ENCODE measurements at regions not wholly inside any gene's neighbourhood (a gene's known extent, or its start where the extent isn't known, plus 50 kb on each side); places are given as distances from the start of the nearest gene placed in this dataset.

DNA sequence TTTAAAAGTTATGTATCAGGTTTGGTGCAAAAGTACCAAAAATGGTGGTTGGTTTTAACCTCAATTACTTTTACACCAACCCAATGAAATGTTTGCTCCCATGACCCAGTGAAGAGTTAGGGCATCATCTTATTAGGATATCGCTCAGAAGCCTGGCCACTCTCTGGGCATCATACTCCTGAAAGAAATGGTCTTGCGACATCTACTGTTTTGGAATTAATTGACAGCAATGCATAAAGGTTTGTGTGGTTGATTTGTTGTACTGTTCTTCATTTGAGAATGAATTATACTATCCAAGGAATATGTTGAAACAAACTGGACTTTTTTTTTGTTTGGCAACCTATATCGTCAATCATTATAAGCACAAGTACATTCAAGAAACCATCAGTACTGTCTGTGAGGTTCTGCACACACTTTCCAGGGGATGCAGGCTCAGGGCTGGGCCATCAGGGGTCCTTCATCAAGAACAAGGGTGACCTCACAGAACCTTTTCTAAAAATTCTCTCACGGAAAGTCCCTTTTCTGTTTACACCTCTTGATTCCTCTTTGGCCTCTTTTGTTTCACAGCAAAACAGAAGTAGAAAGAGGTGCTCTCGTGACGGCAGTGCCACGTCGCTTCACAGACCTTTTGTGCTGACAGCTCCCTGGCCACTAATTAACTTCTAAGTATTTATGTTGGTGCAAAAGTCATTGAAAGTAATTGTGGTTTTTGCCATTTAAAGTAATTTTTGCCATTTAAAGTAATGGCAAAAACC, 117.2 kb upstream of the KLF6 start:
- peak; percentile 34 for DNase-seq (ENCODE audit: low read depth)

DNA sequence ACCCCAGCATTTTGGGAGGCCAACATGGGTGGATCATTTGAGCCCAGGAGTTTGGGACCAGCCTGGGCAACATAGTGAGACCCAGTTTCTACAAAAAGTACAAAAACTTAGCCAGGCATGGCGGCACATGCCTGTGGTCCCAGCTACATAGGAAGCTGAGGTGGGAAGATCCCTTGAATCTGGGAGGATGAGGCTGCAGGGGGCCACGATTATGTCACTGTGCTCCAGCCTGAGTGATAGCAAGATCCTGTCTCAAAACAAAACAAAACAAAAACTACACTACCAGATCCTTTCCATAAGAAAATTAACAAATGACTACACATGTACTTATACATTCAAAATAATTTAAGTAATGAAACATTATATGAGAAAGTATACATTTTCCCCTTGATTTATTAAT, 116.4 kb upstream of the KLF6 start:
- DNase-seq (ENCODE audit: low read depth): no peak

DNA sequence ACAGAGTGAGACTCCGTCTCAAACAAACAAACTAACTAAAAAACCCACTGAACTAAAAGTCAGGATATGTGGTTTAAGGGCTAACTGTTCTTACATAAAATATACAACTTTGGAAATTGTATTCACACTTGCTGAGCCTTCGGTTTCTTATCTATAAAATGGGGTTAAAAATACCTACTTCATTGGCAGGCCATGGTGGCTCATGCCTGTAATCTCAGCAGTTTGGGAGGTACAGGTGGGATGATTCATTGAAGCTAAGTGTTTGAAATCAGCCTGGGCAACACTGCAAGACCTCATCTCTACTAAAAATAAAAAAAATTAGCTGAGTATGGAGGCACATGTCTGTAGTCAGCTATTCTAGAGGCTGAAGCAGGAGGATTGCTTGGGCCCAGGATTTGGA, 115.4 kb upstream of the KLF6 start:
- no peak for DNase-seq (ENCODE audit: low read depth)

DNA sequence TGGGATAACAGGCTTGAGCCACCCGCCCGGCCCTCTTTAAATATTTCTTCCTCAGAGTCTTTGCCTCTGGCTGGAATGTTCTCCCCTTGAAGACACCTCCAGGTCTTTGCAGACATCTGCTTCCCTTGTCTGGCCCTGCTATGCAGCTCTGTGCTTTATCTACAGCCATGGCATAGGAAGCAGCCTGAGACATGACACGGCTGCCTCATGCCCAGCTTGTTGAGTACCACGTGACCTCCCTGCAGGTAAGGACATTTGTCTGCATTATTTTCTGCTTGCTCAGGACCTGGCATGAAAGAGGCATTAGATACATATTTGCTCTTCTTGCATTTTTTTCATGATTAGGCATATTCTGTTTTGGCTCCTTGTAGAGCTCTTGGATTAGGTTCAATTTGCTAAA, 113.8 kb upstream of the KLF6 start:
- no peak for DNase-seq (ENCODE audit: low read depth)

DNA sequence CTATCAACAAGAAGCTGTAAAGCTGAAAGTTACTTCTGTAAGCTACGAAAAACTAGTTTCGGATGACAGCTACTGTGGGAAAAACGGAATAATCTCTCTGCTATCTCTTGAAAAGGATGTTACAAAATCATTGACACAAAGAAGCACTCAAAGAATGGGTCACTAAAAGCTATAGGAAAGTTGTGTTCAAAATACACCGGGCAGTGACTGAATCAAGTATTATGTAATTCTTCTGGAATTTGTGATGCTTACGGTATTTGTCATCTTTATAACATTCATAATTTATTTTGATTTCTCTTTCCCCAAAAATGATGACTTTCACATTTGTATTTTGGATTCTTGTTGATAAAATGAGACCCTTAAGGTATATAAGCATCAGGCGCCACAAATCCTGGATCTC, 112.1 kb upstream of the KLF6 start:
- no peak for DNase-seq (ENCODE audit: low read depth)

DNA sequence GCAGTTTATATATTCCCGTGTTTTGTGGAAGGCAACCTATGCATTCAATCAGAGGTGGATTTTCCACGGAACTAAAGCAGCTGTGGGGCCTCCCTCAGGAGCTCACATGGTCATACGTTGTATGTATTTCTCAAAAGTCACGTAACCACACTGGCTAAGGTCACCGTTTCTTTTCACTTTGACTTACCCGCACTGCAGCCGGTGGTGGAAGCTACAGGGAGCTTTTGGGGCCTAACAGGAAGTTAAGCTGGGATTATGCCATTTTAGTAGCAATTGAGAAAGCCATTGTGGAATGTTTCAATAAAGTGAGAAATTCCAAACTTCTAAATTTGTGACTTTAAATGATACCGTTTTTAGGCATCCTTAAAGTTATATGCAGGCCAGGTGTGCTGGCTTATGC, 111.2 kb upstream of the KLF6 start:
- no peak for DNase-seq (ENCODE audit: low read depth)

DNA sequence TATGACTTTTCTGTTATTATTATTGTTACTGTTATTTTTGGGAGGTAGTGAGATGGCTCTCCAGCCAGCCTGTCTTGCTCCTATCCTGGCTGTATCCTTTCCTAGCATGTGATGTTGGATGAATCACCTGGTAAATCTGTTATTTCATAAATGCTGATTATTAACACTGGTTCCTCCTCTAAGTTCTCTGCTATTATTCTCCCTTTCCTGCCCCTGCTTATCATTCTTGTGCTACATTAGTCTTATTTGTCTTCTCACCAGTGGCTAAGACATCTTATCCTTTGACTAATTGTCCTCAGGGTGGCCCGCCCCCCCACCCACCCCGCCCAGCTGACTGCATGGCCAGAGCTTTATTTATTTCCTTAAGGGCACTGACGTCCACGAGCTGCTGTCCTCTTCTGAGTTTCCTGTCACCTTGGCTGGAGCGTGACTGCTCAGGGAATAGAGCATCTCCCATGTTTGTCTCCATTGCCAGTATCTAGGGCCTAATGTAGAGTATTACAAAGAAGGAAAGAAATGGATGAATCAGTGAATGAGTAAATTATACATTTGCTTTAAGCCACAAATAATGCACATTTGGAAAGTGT, 110.1 kb upstream of the KLF6 start:
- no peak for DNase-seq (ENCODE audit: low read depth)

DNA sequence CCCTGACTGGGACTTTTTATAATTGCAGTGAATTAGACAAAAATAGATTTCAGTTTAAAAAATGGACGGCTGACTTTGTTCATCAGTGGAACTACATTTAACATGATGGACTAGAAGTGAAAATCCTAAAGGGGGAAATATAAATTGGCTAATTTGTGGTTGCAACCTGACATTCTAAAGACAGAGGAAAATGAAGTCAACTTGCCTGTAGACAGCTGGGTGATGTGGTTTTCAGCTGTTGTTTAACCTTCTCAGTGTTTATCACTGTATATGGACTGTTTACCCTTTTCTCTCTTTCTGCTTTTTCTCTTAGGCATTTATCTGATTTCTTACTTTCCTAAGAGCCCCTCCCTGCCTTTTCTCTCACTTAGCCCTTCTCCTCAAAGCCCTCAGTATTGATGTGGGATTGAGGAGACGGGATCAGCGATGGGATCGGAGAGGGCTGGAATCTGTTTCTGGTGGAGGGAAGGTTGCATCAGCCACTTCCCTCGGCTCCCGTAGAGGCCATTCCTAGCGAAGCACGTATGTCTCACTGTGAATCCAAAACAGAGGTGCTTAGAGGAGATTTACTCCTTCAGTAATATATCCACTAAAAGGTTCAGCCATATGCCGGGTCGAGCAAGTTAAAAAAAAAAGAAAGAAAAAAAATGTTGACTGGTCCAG, 109.0 kb upstream of the KLF6 start:
- no peak for DNase-seq (ENCODE audit: low read depth)

DNA sequence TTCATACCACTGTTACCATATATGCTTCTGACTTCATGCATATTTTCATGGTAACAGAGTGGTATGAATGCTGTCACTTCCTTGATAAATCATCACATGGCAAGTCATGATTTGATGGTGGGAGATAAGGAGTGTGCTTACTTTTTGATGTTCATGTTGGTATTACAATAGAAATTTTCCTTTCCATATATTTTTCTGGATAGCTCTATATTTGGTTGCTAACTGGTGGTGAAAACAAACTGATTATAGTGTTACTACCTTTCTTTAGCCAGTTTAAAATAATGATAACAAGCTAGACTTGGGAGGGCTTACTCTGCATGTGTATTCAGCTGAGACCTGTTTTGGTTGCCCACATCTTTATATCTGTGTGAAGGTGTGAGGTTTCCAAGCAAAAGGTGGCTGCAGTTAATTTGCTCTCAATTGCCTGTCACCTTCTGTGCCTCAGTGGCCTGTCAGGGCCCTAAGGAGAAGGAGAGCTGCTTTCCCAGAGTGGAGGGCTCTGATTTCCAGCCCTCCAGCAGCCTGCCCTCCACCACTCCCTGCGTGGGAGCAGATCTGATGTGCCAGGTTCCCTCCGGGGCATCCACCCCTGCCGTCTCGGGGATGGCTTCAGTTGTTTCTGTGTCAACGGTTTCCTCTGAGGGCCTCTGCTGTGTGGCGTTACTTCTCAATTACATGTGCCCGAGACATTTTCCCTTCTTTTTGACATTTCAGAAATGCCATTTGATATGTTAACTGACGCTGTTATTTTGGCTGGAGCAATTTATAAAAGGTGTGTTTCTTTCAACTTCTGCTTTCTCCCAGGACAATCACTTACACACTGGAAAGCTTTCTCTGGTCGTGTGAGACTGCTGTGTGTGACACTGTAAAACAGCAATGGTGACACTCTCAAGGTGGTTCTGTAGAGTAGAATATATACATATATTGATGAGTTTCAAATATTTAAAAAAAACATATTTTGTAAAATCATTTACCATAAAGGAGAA, 107.7 kb upstream of the KLF6 start:
- DNase-seq (ENCODE audit: low read depth): no peak

DNA sequence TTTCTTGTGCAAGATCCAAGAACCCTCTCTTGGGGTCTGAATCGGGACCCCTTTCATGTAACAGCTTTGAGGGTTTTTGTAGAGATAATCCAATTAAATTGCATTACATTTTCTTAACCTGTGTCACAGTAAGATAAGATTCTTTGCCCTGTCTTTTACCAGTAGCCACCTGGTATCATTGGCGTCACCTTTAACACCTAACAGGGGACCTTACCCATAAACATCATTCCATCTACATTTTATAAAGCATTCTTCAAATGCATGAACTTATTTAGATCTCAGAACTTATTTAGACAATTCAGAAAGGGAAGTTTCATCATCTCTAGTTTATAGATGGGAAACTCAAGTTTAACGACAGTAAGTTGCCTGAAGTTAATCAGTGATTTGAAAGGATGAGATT, 106.4 kb upstream of the KLF6 start:
- DNase-seq (ENCODE audit: low read depth): no peak

DNA sequence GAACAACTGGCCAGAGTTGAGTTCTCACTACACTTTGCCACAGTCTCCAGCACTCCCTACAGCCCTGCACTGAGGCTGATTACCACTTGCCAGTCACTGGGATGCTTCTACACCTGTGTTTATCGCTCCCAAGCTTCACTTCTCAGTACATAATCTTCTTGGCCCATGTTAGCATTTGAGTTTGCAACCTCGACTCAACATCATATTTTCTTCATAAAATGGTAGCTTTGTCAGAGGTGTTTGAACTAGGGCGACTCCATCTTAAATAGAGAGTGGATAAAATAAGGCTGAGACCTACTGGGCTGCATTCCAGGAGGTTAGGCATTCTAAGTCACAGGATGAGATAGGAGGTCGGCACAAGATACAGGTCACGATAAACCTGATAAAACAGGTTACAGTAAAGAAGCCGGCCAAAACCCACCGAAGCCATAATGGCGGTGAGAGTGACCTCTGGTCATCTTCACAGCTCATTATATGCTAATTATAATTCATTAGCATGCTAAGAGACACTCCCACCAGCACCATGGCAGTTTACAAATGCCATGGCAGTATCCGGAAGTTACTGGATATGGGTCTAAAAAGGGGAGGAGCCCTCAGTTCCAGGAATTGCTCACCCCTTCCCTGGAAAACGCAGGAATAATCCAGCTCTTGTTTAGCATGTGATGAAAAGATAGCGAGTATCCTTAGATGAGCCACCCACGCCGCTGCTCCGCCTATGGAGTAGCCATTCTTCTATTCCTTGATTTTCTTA, 105.8 kb upstream of the KLF6 start:
- no peak for DNase-seq (ENCODE audit: low read depth)

DNA sequence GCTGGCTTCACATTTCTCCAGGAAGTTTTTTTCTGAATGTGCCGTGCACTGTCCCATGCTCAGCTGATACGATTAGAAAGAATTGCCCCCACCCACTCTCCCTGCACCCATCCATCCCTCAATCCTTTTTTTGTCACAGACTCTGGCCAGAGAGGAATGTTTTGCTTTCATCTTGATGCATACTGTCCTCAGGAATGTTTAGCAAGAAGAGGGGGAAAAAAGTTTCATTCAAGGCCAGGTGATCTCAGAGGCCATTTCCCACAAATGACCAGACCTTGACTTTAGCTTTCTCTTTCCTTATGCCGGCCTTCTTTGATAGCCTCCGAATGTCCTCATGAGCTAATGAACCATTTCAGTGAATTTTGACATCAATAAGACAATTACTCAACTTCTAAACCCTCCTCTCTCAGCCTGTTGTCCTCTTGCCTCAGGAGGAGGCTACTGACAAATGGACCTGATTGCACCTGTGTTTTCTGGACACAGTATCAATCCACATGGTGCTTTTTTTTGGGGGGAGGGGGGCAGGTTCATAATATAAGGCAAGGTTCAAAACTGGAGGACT, 105.0 kb upstream of the KLF6 start:
- no peak for DNase-seq (ENCODE audit: low read depth)

DNA sequence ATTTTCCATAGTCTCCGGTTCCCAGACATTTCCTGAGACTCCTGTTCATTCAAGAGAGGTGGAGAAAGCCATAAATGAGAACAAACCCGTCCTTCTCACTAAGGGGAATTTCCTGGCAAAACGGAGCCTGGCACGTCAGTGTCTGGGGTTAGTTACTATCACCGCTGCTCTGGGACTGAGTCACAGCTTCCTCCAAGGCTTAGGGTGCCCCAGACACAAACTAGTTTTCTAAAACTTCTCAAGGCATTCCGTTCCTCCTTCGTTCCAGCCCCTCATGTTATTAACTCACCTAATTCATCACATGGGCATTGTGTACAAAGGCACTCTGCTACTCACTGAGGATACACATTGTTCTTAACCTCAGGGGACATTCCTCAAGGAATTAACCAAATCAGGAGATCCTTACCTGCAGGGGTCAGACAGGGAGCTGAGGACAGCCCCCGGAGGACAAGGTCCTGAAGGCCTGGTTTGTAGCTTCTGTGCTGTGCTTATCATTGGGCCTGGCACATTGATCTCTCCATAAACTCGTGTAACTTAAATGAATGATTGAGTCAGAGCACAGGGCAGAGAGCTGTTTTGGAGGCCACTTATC, 103.0 kb upstream of the KLF6 start:
- DNase-seq (ENCODE audit: low read depth): peak; percentile 65

DNA sequence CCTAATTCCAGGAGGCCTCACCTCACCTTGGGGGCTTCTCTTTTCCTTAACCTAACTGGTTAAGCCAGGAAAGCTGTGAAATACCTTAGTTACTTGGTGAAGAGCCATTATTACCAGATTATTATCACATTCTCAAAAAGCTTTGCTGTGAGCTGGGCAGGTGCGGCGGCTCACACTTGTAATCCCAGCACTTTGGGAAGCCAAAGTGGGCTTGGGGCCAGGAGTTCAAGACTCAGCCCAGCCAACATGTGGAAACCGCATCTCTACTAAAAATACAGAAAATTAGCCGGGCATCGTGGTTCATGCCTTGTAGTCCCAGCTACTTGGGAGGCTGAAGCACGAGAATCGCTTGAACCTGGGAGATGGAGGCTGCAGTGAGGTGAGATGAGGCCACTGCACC, 102.4 kb upstream of the KLF6 start:
- no peak for DNase-seq (ENCODE audit: low read depth)

DNA sequence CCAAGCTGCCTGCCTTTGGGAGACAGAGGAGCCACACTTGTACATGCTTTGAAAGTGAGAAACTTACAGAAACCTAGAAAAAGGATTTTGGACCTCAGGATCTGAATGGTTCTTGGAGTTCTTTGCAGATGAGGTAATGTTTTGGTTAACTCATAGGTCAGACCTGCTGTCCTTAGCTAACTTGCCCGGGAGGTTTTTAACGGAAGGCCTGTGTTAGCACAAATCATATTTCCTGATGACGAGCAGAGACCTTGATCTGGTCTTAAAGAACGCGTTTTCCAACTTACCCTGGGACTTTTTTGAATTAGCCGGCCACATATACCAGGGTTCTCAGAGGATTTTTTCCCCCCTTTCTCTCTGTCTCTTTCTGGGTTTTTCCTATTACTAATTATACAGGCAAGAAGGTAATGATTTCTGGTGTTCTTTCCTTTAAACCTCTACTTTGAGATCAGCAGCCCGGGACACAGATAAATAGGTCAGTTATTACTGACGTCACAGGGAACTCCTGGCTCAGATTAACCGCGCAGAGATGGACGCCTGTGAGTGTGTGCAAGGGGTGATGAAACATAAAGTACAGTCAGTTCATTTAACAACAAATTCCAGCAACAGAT, 101.7 kb upstream of the KLF6 start:
- no peak for DNase-seq (ENCODE audit: low read depth)

DNA sequence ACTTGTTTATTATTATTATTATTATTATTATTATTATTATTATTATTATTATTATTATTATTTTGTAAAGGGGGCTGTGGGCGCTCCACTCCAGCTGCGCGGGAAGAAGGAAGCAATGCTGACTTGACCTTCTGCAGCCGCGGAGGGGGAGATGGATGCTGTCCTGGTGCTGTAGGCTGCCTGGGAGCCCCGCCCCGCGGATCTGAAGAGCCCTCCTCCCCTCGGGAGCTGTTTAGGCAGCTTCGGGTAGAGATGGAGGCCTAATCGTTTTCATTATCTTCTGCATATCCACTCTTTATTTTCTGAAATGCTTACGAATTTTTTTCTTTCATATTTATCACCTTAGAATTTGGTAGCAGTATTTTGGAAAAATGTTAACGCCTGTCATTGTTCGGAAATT, 101.2 kb upstream of the KLF6 start:
- no peak for DNase-seq (ENCODE audit: low read depth)

DNA sequence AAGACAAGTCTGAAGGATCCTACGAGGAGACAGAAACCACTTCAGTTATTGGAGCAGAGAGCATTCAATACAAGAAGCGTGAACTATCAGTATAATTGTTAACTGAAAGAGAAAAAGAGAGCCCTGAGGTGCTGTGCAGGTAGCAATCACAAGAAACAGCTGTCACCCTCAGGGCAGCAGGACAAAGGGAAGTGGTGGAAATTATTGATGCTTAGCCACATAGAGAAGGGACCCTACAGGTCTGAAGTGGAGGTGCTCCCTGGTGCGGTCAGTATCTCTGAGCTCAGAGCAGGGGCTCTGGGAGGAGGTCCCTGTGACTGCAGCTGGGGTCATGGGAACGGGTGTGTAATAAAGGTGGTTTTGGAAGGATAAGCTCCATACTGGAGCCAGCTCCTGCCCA, 97.8 kb upstream of the KLF6 start:
- no peak for DNase-seq (ENCODE audit: low read depth)

DNA sequence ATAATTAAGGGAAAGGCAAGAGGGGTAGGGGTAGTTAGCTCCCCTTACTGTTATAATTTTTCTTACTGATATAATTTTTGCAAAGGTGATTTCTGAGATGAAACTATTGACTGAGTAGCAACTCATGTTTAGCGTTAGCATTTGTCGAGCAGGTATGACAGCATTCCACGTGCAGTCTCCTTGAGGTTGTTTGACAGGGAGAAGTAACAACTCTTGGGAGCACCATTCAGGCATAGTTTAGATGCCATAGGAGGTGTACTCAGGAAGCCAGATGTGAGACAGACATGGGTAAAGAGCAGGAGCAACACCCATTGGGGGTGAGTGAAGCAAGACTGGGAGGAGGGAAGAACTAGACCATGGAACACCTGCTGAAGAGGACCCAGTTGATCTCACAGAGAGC, 96.6 kb upstream of the KLF6 start:
- DNase-seq (ENCODE audit: low read depth): no peak

DNA sequence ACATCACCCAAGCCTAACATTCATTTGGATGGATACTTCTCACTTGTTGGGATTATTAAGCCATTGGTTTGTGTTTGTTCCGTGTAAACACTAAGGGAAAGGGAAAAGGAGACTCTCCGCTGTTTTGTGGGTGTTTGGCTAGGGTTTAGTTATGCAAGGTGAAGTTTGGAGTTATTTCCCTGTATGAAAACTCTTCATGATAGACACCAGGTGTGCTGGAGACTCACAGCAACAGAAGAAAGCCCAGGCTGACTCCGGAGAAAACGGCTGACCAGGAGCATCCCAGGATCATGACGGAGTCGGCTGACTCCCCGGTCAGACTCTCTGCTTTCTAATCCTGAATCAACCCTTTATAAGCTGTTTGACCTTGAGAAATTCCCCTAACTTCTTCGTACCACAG, 94.1 kb upstream of the KLF6 start:
- no peak for DNase-seq (ENCODE audit: low read depth)

DNA sequence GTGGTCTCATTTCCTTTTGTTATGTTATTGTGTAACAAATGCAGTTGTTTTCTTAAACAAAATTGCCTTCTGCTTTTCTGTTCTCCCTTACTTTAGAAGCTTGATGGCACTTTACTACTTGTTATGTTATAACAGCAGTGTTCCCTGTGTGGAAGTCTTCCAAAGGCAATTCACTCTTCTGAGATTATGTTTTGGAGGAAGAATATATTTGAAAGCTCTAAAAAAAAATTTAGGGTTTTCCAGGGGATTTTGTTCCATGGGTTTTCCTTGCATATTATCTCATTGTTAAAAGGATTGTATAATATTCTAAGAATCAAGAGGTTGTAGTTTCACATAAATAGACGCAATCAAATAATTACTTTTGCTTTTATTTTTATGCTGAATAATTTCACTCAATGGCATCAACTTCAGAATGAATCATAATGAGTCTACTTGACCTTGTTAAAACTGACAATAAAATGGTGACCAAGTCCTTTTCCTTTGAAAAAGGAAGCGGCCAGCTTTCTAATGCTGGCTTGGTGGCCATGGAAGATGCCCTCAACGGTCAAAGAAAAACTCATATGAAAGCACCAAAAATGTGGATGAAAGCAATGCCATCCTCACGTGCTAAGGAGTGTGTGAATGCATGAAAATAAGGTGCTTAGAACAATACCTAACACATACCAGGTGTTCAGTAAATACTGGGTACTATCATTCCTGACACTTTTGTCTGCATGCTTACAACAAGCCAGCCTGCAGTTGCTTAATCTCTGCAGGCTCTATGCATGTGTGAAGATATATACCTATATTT, 92.4 kb upstream of the KLF6 start:
- DNase-seq (ENCODE audit: low read depth): no peak

Measured in activated T-helper 9 cell treated with anti-CD3 and anti-CD28 coated beads, Interleukin-2, amount 50 U/mL, for 16 hours (primary cell).